RCC 7860 (cell line): ENCODE measurements at regions not wholly inside any gene's neighbourhood (a gene's known extent, or its start where the extent isn't known, plus 50 kb on each side); places are given as distances from the start of the nearest gene placed in this dataset.
A peak's percentile ranks its signal among the peaks of the same experiment; 100 is the strongest.

Experiments used
- DNase-seq: peaks from one replicate; pipeline ENCODE4 v3.0.0-alpha.2; 2015; ENCODE audit warnings: low spot score
- FAIRE-seq: peaks from 2 replicates; lab custom pipeline; 2012; peaks lifted over from hg19 to GRCh38; lab: Jason Lieb, UNC

GRCh38 chr2:67808112-67808511 lies 254.7 kb downstream of the C1D start:
- DNase-seq (no peak), FAIRE-seq (no peak)

- FAIRE-seq, result no peak
- DNase-seq, result no peak
Observed at GRCh38 chr2:67812682-67813081, 250.1 kb downstream of the C1D start.

- DNase-seq (no peak), FAIRE-seq (no peak)
Observed at GRCh38 chr2:67823726-67824125, 239.1 kb downstream of the C1D start.

GRCh38 chr2:67824186-67824585 lies 238.6 kb downstream of the C1D start:
- no peak for FAIRE-seq
- no peak for DNase-seq

GRCh38 chr2:67825476-67825875 lies 237.3 kb downstream of the C1D start:
- FAIRE-seq (peak; percentile 45), DNase-seq (peak; percentile 70)

GRCh38 chr2:67828066-67828465 lies 234.7 kb downstream of the C1D start:
- DNase-seq (no peak), FAIRE-seq (no peak)

GRCh38 chr2:67829470-67829869 lies 233.3 kb downstream of the C1D start:
- DNase-seq, result no peak
- no peak for FAIRE-seq

GRCh38 chr2:67833632-67834031 lies 229.2 kb downstream of the C1D start:
- no peak for FAIRE-seq
- DNase-seq, result no peak

- FAIRE-seq, result no peak
Observed at GRCh38 chr2:67834482-67834881, 228.3 kb downstream of the C1D start.

GRCh38 chr2:67835266-67835665 lies 227.5 kb downstream of the C1D start:
- FAIRE-seq (no peak), DNase-seq (no peak)

More at GRCh38 chr2:67834482-67834881, 228.3 kb downstream of the C1D start:
- DNase-seq, result no peak

- no peak for DNase-seq
- FAIRE-seq, result no peak
Observed at GRCh38 chr2:67836866-67837265, 225.9 kb downstream of the C1D start.

- FAIRE-seq (no peak), DNase-seq (no peak)
Observed at GRCh38 chr2:67838205-67838604, 224.6 kb downstream of the C1D start.

GRCh38 chr2:67839242-67839641 lies 223.6 kb downstream of the C1D start:
- DNase-seq (no peak), FAIRE-seq (no peak)

- FAIRE-seq (no peak), DNase-seq (no peak)
Observed at GRCh38 chr2:67839668-67840067, 223.1 kb downstream of the C1D start.

- peak; percentile 45 for DNase-seq
- no peak for FAIRE-seq
Observed at GRCh38 chr2:67840460-67841068, 222.2 kb downstream of the C1D start.

GRCh38 chr2:67841711-67842110 lies 221.1 kb downstream of the C1D start:
- no peak for DNase-seq
- FAIRE-seq, result no peak

- DNase-seq, result no peak
- no peak for FAIRE-seq
Observed at GRCh38 chr2:67842375-67842959, 220.3 kb downstream of the C1D start.

- DNase-seq (no peak), FAIRE-seq (no peak)
Observed at GRCh38 chr2:67844024-67844540, 218.7 kb downstream of the C1D start.

GRCh38 chr2:67845621-67846369 lies 217.0 kb downstream of the C1D start:
- FAIRE-seq, result no peak
- no peak for DNase-seq

GRCh38 chr2:67846370-67847070 lies 216.3 kb downstream of the C1D start:
- FAIRE-seq, result peak; percentile 35
- DNase-seq, result peak; percentile 60

- FAIRE-seq, result no peak
- DNase-seq, result no peak
Observed at GRCh38 chr2:67848551-67849285, 214.1 kb downstream of the C1D start.
